SK-N-SH treated with all-trans-retinoic acid at 6 μM for 48 hours (cell line): ENCODE measurements at regions not wholly inside any gene's neighbourhood (a gene's known extent, or its start where the extent isn't known, plus 50 kb on each side); places are given as distances from the start of the nearest gene placed in this dataset.

Source experiments
- ATAC-seq: fragments of 200-7000 bp; cut with Tn5 transposase; 3 replicates; pipeline ENCODE4 v1.9.1; 2020; ENCODE audit warnings: mild to moderate bottlenecking, moderate library complexity
- ARNTL ChIP-seq: fragments of 450-650 bp; formaldehyde crosslinking; IDR thresholded peaks from 2 replicates; pipeline ENCODE4 v1.5.0; 2020; ENCODE audit warnings: low read depth, mild to moderate bottlenecking, moderate library complexity, borderline replicate concordance
- BACH2 ChIP-seq: fragments of 250-450 bp; sonication (Bioruptor Pico); IDR thresholded peaks from 2 replicates; pipeline ENCODE4 v1.9.0; 2021; ENCODE audit warnings: mild to moderate bottlenecking, borderline replicate concordance
- CREB5 ChIP-seq: fragments of 250-450 bp; sonication (Bioruptor Pico); IDR thresholded peaks from 2 replicates; pipeline ENCODE4 v1.5.1; 2020; ENCODE audit warnings: low read depth, mild to moderate bottlenecking, moderate library complexity
- CSDC2 ChIP-seq: fragments of 250-450 bp; sonication (Bioruptor Pico); IDR thresholded peaks from 2 replicates; pipeline ENCODE4 v1.5.0; 2020; ENCODE audit warnings: mild to moderate bottlenecking, moderate library complexity
- ESRRG ChIP-seq: fragments of 250-450 bp; sonication (Bioruptor Pico); IDR thresholded peaks from 2 replicates; pipeline ENCODE4 v1.6.1; 2021; ENCODE audit warnings: mild to moderate bottlenecking
- GLIS3 ChIP-seq: fragments of 250-450 bp; sonication (Bioruptor Pico); IDR thresholded peaks from 2 replicates; pipeline ENCODE4 v1.5.0; 2020; ENCODE audit warnings: mild to moderate bottlenecking, moderate library complexity
- OSR1 ChIP-seq: fragments of 250-450 bp; sonication (Bioruptor Pico); IDR thresholded peaks from 2 replicates; pipeline ENCODE4 v1.8.0; 2022; ENCODE audit warnings: moderate library complexity, mild to moderate bottlenecking, inconsistent platforms
- POU6F1 ChIP-seq: fragments of 250-450 bp; sonication (Bioruptor Pico); IDR thresholded peaks from 2 replicates; pipeline ENCODE4 v1.8.0; 2021; ENCODE audit warnings: low read depth, mild to moderate bottlenecking, moderate library complexity, borderline replicate concordance
- PPARA ChIP-seq: fragments of 250-450 bp; sonication (Bioruptor Pico); IDR thresholded peaks from 2 replicates; pipeline ENCODE4 v1.5.0; 2020; ENCODE audit warnings: mild to moderate bottlenecking, borderline replicate concordance
- RARB ChIP-seq: fragments of 250-450 bp; sonication (Bioruptor Pico); IDR thresholded peaks from 2 replicates; pipeline ENCODE4 v1.8.0; 2021; ENCODE audit warnings: mild to moderate bottlenecking, moderate library complexity
- SNAI2 ChIP-seq: fragments of 250-450 bp; sonication (Bioruptor Pico); IDR thresholded peaks from 2 replicates; pipeline ENCODE4 v1.5.0; 2020; ENCODE audit warnings: mild to moderate bottlenecking, moderate library complexity
- TCF4 ChIP-seq: fragments of 250-450 bp; sonication (Bioruptor Pico); IDR thresholded peaks from 2 replicates; pipeline ENCODE4 v1.8.0; 2021; ENCODE audit warnings: mild to moderate bottlenecking, moderate library complexity, borderline replicate concordance
- TOX ChIP-seq: fragments of 250-450 bp; sonication (Bioruptor Pico); IDR thresholded peaks from 2 replicates; pipeline ENCODE4 v1.8.0; 2021; ENCODE audit warnings: mild to moderate bottlenecking, moderate library complexity, borderline replicate concordance
- TSHZ2 ChIP-seq: fragments of 250-450 bp; sonication (Bioruptor Pico); IDR thresholded peaks from 2 replicates; pipeline ENCODE4 v1.5.0; 2020; ENCODE audit warnings: mild to moderate bottlenecking, moderate library complexity
- ZC3H10 ChIP-seq: fragments of 250-450 bp; sonication (Bioruptor Pico); IDR thresholded peaks from 2 replicates; pipeline ENCODE4 v1.5.1; 2021; ENCODE audit warnings: mild to moderate bottlenecking, moderate library complexity
- ZNF565 ChIP-seq: fragments of 450-650 bp; formaldehyde crosslinking; conservative IDR thresholded peaks from 2 replicates; pipeline ENCODE4 v1.5.0; 2020; ENCODE audit warnings: low read depth, mild to moderate bottlenecking, moderate library complexity
- ZNF70 ChIP-seq: fragments of 450-650 bp; formaldehyde crosslinking; IDR thresholded peaks from 2 replicates; pipeline ENCODE4 v1.5.0; 2020; ENCODE audit warnings: mild to moderate bottlenecking, moderate library complexity
- ZNF8 ChIP-seq: fragments of 450-650 bp; formaldehyde crosslinking; IDR thresholded peaks from 2 replicates; pipeline ENCODE4 v1.5.0; 2020; ENCODE audit warnings: mild to moderate bottlenecking, moderate library complexity
- TF ChIP-seq, protein P1 (sequence below): fragments of 250-450 bp; sonication (Bioruptor Pico); IDR thresholded peaks from 2 replicates; pipeline ENCODE4 v1.5.1; 2021; ENCODE audit warnings: mild to moderate bottlenecking, moderate library complexity

GRCh38 chr11:111120161-111120560 lies 125.4 kb upstream of the POU2AF2 start:
- no peak for ATAC-seq
- TF ChIP-seq GLIS3 (CRISPR knock-in tag) (no peak), SNAI2 (CRISPR knock-in tag) (no peak), ARNTL (CRISPR knock-in tag) (no peak), ZC3H10 (no peak), ESRRG (no peak), CREB5 (CRISPR knock-in tag) (no peak), BACH2 (CRISPR knock-in tag) (no peak), POU6F1 (CRISPR knock-in tag) (no peak), CSDC2 (CRISPR knock-in tag) (no peak), PPARA (CRISPR knock-in tag) (no peak), RARB (CRISPR knock-in tag) (no peak), TSHZ2 (CRISPR knock-in tag) (no peak), ZNF8 (CRISPR knock-in tag) (no peak), OSR1 (CRISPR knock-in tag) (no peak)
- TF ChIP-seq, protein P1, sequence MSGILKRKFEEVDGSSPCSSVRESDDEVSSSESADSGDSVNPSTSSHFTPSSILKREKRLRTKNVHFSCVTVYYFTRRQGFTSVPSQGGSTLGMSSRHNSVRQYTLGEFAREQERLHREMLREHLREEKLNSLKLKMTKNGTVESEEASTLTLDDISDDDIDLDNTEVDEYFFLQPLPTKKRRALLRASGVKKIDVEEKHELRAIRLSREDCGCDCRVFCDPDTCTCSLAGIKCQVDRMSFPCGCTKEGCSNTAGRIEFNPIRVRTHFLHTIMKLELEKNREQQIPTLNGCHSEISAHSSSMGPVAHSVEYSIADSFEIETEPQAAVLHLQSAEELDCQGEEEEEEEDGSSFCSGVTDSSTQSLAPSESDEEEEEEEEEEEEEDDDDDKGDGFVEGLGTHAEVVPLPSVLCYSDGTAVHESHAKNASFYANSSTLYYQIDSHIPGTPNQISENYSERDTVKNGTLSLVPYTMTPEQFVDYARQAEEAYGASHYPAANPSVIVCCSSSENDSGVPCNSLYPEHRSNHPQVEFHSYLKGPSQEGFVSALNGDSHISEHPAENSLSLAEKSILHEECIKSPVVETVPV (CRISPR knock-in tag): no peak

GRCh38 chr11:111119751-111120150 lies 125.8 kb upstream of the POU2AF2 start:
- TF ChIP-seq ZNF70 (CRISPR knock-in tag) (no peak), ZNF8 (CRISPR knock-in tag) (no peak), TOX (CRISPR knock-in tag) (no peak), CREB5 (CRISPR knock-in tag) (no peak), RARB (CRISPR knock-in tag) (no peak), PPARA (CRISPR knock-in tag) (no peak), ZNF565 (no peak), TCF4 (CRISPR knock-in tag) (no peak), POU6F1 (CRISPR knock-in tag) (no peak), ESRRG (no peak), ARNTL (CRISPR knock-in tag) (no peak), CSDC2 (CRISPR knock-in tag) (no peak)
- TF ChIP-seq, protein P1 (CRISPR knock-in tag): no peak
- ATAC-seq: no peak
